HEK293T (cell line): ENCODE measurements at regions not wholly inside any gene's neighbourhood (a gene's known extent, or its start where the extent isn't known, plus 50 kb on each side); places are given as distances from the start of the nearest gene placed in this dataset.
"Not testable (repeated sequence)": the region's sequence is repeated elsewhere in the genome, so short reads cannot be mapped to it uniquely, and the experiment has no call there.

Experiments
- CTCF ChIA-PET: fragments of 350-600 bp; formaldehyde crosslinking; extraction: SDS; loops from one replicate; lab custom pipeline; 2021; ENCODE audit warnings: antibody characterized with exemption, inconsistent platforms; lab: Yijun Ruan, JAX
- POLR2A ChIA-PET: fragments of 350-600 bp; formaldehyde crosslinking; extraction: SDS; loops from one replicate; lab custom pipeline; 2020; ENCODE audit warnings: antibody characterized with exemption, inconsistent platforms; lab: Yijun Ruan, JAX
- DNase-seq: peaks from one replicate; pipeline ENCODE4 v3.0.0; 2012; ENCODE audit warnings: mixed read lengths; ENCODE audit errors: extremely low spot score
- ARNT ChIP-seq: fragments of 450-650 bp; IDR thresholded peaks from 2 replicates; pipeline ENCODE4 v1.6.1; 2017; ENCODE audit warnings: mild to moderate bottlenecking
- BHLHE40 ChIP-seq: fragments of 450-650 bp; IDR thresholded peaks from 2 replicates; pipeline ENCODE4 v1.6.1; 2016; ENCODE audit warnings: mild to moderate bottlenecking, moderate library complexity, borderline replicate concordance
- CTBP1 ChIP-seq: fragments of 450-650 bp; IDR thresholded peaks from 2 replicates; pipeline ENCODE4 v1.6.1; 2016; ENCODE audit warnings: borderline replicate concordance
- ELF4 ChIP-seq: fragments of 450-650 bp; IDR thresholded peaks from 2 replicates; pipeline ENCODE4 v1.6.1; 2017; ENCODE audit warnings: antibody characterized with exemption
- FOXA1 ChIP-seq: fragments of 450-650 bp; IDR thresholded peaks from 2 replicates; pipeline ENCODE4 v1.6.1; 2016; ENCODE audit warnings: mild to moderate bottlenecking
- FOXK2 ChIP-seq: fragments of 450-650 bp; IDR thresholded peaks from 2 replicates; pipeline ENCODE4 v1.6.1; 2016; ENCODE audit warnings: mild to moderate bottlenecking
- FOXM1 ChIP-seq: fragments of 450-650 bp; IDR thresholded peaks from 2 replicates; pipeline ENCODE4 v1.6.1; 2017; ENCODE audit warnings: mild to moderate bottlenecking, borderline replicate concordance
- HDGF ChIP-seq: fragments of 450-650 bp; IDR thresholded peaks from 2 replicates; pipeline ENCODE4 v1.6.1; 2017; ENCODE audit warnings: antibody characterized with exemption, borderline replicate concordance
- L3MBTL2 ChIP-seq: fragments of 450-650 bp; conservative IDR thresholded peaks from 2 replicates; pipeline ENCODE4 v1.6.1; 2016; ENCODE audit warnings: mild to moderate bottlenecking
- LEF1 ChIP-seq: fragments of 450-650 bp; IDR thresholded peaks from 2 replicates; pipeline ENCODE4 v1.6.1; 2017; ENCODE audit warnings: mild to moderate bottlenecking, borderline replicate concordance
- NFRKB ChIP-seq: fragments of 450-650 bp; IDR thresholded peaks from 2 replicates; pipeline ENCODE4 v1.6.1; 2016; ENCODE audit warnings: mild to moderate bottlenecking, moderate library complexity
- PKNOX1 ChIP-seq: fragments of 450-650 bp; IDR thresholded peaks from 2 replicates; pipeline ENCODE4 v1.6.1; 2016
- SP1 ChIP-seq: fragments of 450-650 bp; IDR thresholded peaks from 2 replicates; pipeline ENCODE4 v1.6.1; 2017
- SUZ12 ChIP-seq: fragments of 450-650 bp; IDR thresholded peaks from 2 replicates; pipeline ENCODE4 v1.6.1; 2016; ENCODE audit warnings: mild to moderate bottlenecking
- TARDBP ChIP-seq: fragments of 450-650 bp; IDR thresholded peaks from 2 replicates; pipeline ENCODE4 v1.6.1; 2016
- ZNF384 ChIP-seq: fragments of 450-650 bp; IDR thresholded peaks from 2 replicates; pipeline ENCODE4 v1.6.1; 2016

- POLR2A ChIA-PET, result no interaction called here
- TF ChIP-seq L3MBTL2, result no peak
- no peak for TF ChIP-seq NFRKB
- TF ChIP-seq SUZ12, result no peak
- TF ChIP-seq FOXA1, result no peak
- no peak for TF ChIP-seq SP1
- no peak for TF ChIP-seq ELF4
- no peak for TF ChIP-seq FOXM1
- TF ChIP-seq TARDBP, result no peak
- no peak for TF ChIP-seq FOXK2
- no peak for TF ChIP-seq ZNF384
- no peak for TF ChIP-seq CTBP1
- no peak for TF ChIP-seq PKNOX1
- TF ChIP-seq BHLHE40, result no peak
- no peak for TF ChIP-seq LEF1
- TF ChIP-seq HDGF, result no peak
- no peak for TF ChIP-seq ARNT
- DNase-seq, result no peak
- CTCF ChIA-PET, result no interaction called here
Observed at GRCh38 chr15:25990220-25990619, 127.1 kb upstream of the ATP10A start.

DNA sequence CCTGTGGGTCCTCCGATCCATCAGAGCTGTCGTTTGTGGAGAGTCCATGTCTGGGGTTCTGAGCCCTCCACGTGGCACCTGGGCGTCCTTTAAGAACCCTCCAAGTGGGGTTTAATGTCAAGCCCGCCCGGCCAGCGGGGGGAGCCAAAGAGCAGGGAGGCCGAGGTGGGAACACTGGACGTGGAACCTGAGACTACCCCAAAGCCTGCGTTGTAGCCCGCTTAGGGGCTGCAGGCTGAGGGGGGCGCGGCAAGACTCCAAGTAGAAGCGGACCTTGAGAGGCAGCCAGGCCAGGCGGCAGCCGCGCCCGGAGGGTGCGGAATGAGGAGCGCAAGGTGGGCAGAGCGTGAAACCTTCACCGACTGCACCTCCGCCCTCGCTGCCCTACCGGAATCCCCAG lies 126.2 kb upstream of the ATP10A start:
- ChIA-PET CTCF (no interaction called here), POLR2A (no interaction called here)
- no peak for TF ChIP-seq SP1
- no peak for TF ChIP-seq SUZ12
- no peak for TF ChIP-seq ARNT
- TF ChIP-seq BHLHE40, result no peak
- no peak for TF ChIP-seq ELF4
- no peak for TF ChIP-seq FOXM1
- no peak for DNase-seq

DNA sequence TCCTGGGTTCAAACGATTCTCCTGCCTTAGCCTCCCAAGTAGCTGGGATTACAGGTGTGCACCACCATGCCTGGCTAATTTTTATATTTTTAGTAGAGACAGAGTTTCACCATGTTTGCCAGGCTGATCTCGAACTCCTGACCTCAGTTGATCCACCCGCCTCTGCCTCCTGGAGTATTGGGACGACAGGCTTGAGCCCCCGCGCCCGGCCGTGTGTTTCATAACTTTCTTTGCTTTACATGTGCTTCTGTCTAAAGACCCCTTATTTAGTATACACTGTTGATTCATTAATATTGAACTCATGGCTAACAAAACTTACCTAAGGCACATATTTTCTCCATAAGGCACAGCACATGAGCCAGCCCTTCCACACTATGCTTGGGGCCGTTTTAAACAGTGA lies 125.6 kb upstream of the ATP10A start:
- DNase-seq, CTCF ChIA-PET, POLR2A ChIA-PET: not testable (repeated sequence)

GRCh38 chr15:25987638-25988037 lies 124.5 kb upstream of the ATP10A start:
- no peak for DNase-seq
- CTCF ChIA-PET, result no interaction called here
- no peak for TF ChIP-seq PKNOX1
- no peak for TF ChIP-seq ELF4
- no peak for TF ChIP-seq SUZ12
- no peak for TF ChIP-seq CTBP1
- no peak for TF ChIP-seq L3MBTL2
- TF ChIP-seq BHLHE40, result no peak
- no peak for TF ChIP-seq FOXA1
- no peak for TF ChIP-seq FOXK2
- TF ChIP-seq ZNF384, result no peak
- TF ChIP-seq NFRKB, result no peak
- no peak for TF ChIP-seq ARNT
- TF ChIP-seq SP1, result no peak
- TF ChIP-seq HDGF, result no peak
- no peak for TF ChIP-seq LEF1
- TF ChIP-seq TARDBP, result no peak
- no peak for TF ChIP-seq FOXM1
- POLR2A ChIA-PET, result no interaction called here

DNA sequence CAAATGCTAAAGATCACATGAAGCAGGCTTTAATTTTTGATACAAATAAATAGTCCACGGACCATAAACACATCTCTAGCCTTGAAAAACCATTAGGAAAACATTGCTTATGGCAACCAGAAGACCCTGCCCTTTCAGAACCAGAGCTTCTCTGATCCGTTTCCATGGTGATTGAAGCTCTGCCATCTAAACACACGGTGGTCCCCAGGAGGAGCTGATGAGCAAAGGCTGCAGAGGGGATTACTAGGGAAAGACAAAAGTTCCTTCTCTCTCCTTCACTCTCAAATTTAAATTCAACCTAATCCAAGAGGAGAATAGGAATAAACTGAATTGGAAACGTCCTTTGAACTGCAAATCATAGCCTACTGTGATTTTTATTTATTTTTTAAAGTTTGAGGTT lies 122.0 kb upstream of the ATP10A start:
- no peak for TF ChIP-seq FOXM1
- TF ChIP-seq SUZ12, result no peak
- no peak for TF ChIP-seq L3MBTL2
- TF ChIP-seq NFRKB, result no peak
- TF ChIP-seq ARNT, result no peak
- TF ChIP-seq FOXA1, result no peak
- no peak for TF ChIP-seq TARDBP
- TF ChIP-seq SP1, result no peak
- no peak for TF ChIP-seq ELF4
- TF ChIP-seq PKNOX1, result no peak
- TF ChIP-seq FOXK2, result no peak
- TF ChIP-seq HDGF, result no peak
- no peak for TF ChIP-seq CTBP1
- TF ChIP-seq BHLHE40, result no peak
- no peak for DNase-seq
- POLR2A ChIA-PET, result no interaction called here
- CTCF ChIA-PET, result no interaction called here

GRCh38 chr15:25982736-25983135 lies 119.6 kb upstream of the ATP10A start:
- TF ChIP-seq CTBP1, result no peak
- no peak for TF ChIP-seq SUZ12
- TF ChIP-seq FOXK2, result no peak
- TF ChIP-seq FOXM1, result no peak
- TF ChIP-seq HDGF, result no peak
- no peak for TF ChIP-seq SP1
- no peak for TF ChIP-seq TARDBP
- no peak for TF ChIP-seq BHLHE40
- no peak for TF ChIP-seq LEF1
- TF ChIP-seq NFRKB, result no peak
- ChIA-PET POLR2A (no interaction called here), CTCF (interaction anchor here (0.7 kb wide), 1 partner anchor 1950 kb away, joined by 3 read pairs; no protein-coding TSS in a partner anchor)
- DNase-seq, result no peak

- POLR2A ChIA-PET, result no interaction called here
- CTCF ChIA-PET, result no interaction called here
- TF ChIP-seq FOXA1 (no peak), PKNOX1 (no peak), ARNT (no peak), ELF4 (no peak), CTBP1 (no peak), SP1 (no peak)
- no peak for DNase-seq
Observed at GRCh38 chr15:25981114-25981513, 118.0 kb upstream of the ATP10A start.
